ENCODE measurements at regions not wholly inside any gene's neighbourhood (a gene's known extent, or its start where the extent isn't known, plus 50 kb on each side); places are given as distances from the start of the nearest gene placed in this dataset.

DNA sequence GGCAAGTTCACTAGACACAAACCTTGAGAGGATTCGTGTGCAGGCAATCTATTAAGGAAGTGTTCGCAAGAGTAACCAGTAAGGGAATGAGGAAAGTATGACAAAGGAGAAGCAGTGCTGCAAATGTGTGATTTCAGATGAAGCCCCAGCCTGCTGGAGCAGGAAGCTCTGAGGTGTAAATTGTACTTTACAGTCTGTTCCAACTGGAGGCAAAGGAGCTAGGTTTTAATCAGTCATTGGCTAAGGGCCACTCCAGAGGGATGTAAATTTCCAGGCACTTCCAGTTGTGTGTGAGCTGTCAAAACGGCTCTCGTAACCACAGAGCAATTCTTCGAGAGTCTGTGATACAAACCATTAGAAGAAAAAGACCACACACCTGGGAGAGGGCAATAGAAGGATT, 359.5 kb upstream of the FAM98A start:
- H3K9me3 Mint-ChIP-seq (ENCODE audit: low read depth) = no peaks in the 10 kb centered on the region
- no peaks in the 10 kb centered on the region for H3K36me3 Mint-ChIP-seq (ENCODE audit: insufficient read depth)
- no peak for DNase-seq (ENCODE audit: low spot score, unreplicated experiment)
- H3K27ac Mint-ChIP-seq = no peak overlapping the region
- H3K4me1 Mint-ChIP-seq (ENCODE audit: low read depth) = no peaks in the 10 kb centered on the region
- TF ChIP-seq, protein P1, sequence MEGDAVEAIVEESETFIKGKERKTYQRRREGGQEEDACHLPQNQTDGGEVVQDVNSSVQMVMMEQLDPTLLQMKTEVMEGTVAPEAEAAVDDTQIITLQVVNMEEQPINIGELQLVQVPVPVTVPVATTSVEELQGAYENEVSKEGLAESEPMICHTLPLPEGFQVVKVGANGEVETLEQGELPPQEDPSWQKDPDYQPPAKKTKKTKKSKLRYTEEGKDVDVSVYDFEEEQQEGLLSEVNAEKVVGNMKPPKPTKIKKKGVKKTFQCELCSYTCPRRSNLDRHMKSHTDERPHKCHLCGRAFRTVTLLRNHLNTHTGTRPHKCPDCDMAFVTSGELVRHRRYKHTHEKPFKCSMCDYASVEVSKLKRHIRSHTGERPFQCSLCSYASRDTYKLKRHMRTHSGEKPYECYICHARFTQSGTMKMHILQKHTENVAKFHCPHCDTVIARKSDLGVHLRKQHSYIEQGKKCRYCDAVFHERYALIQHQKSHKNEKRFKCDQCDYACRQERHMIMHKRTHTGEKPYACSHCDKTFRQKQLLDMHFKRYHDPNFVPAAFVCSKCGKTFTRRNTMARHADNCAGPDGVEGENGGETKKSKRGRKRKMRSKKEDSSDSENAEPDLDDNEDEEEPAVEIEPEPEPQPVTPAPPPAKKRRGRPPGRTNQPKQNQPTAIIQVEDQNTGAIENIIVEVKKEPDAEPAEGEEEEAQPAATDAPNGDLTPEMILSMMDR (IDR thresholded peaks at IDR 0.05; ENCODE audit: unreplicated experiment) = no peak
- no peaks in the 10 kb centered on the region for H3K27me3 Mint-ChIP-seq
- H3K4me3 Mint-ChIP-seq (ENCODE audit: low read depth) = no peak overlapping the region

DNA sequence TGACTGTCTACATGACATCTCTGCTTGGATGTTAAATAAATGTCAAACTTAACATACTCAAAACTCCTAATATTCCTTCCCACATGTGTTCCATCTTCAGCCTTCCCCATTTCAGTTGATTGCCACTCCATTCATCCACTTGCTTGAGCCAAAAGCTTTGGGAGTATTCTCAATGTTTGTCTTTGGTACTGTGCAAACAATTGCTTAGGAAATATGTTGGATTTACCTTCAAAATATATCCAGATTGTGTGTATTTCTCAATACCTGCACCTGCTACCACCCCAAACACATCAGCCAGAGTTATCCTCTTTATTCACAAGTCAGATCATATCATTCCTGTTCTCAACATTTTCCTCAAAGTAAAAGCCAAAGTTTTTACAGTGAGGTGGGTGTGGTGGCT, 350.3 kb upstream of the FAM98A start:
- Mint-ChIP-seq H3K36me3 (ENCODE audit: insufficient read depth) (no peaks in the 10 kb centered on the region), H3K4me1 (ENCODE audit: low read depth) (no peaks in the 10 kb centered on the region), H3K4me3 (ENCODE audit: low read depth) (no peak overlapping the region), H3K27me3 (no peaks in the 10 kb centered on the region), H3K9me3 (ENCODE audit: low read depth) (peaks cover 22% of the 10 kb centered on the region), H3K27ac (no peak overlapping the region)
- TF ChIP-seq, protein P1 (IDR thresholded peaks at IDR 0.05; ENCODE audit: unreplicated experiment) = no peak
- no peak for DNase-seq (ENCODE audit: low spot score, unreplicated experiment)

DNA sequence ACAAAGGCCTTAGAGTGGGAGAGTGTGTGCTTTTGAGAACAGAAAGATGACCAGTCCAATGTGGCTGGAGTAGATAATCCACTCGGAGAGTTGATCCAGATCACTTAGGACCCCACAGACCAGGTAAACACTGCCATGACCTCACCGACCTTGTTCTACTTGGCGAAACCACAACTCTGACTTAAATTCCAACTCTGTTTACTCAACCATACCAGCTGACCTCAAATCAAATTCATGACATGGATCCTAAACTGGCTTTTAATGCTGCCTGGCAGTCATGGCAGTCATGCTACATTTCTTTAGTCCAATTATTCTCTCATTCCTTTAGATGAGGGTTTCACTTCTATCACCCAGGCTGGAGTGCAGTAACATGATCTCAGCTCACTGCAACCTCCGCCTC, 347.1 kb upstream of the FAM98A start:
- Mint-ChIP-seq H3K27ac (no peak overlapping the region), H3K36me3 (ENCODE audit: insufficient read depth) (no peaks in the 10 kb centered on the region), H3K27me3 (no peaks in the 10 kb centered on the region), H3K4me3 (ENCODE audit: low read depth) (no peak overlapping the region), H3K4me1 (ENCODE audit: low read depth) (no peaks in the 10 kb centered on the region), H3K9me3 (ENCODE audit: low read depth) (peaks cover 25% of the 10 kb centered on the region)
- TF ChIP-seq, protein P1 (IDR thresholded peaks at IDR 0.05; ENCODE audit: unreplicated experiment) = no peak
- DNase-seq (ENCODE audit: low spot score, unreplicated experiment) = no peak

DNA sequence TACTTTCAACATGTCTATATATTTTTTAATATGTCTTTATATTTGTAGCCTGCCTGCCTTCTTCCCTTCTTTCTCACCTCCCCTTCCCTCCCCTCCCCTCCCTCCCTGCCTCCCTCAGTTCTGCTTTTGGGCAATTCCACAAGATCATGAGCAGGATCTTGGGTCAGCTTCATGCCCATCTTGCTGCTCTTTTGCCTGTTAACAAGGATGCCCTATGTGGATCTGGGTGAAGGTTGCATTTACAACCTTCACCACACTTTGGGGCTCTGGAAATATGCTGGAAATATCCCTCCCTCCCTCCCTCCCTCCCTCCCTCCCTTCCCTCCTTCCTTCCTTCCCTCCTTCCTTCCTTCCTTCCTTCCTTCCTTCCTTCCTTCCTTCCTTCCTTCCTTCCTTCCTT, 334.1 kb upstream of the FAM98A start:
- Mint-ChIP-seq H3K4me3 (ENCODE audit: low read depth) (no peak overlapping the region), H3K27ac (no peak overlapping the region), H3K9me3 (ENCODE audit: low read depth) (no peaks in the 10 kb centered on the region), H3K27me3 (no peaks in the 10 kb centered on the region), H3K4me1 (ENCODE audit: low read depth) (no peaks in the 10 kb centered on the region), H3K36me3 (ENCODE audit: insufficient read depth) (no peaks in the 10 kb centered on the region)
- TF ChIP-seq, protein P1 (IDR thresholded peaks at IDR 0.05; ENCODE audit: unreplicated experiment) = no peak
- DNase-seq (ENCODE audit: low spot score, unreplicated experiment) = no peak

DNA sequence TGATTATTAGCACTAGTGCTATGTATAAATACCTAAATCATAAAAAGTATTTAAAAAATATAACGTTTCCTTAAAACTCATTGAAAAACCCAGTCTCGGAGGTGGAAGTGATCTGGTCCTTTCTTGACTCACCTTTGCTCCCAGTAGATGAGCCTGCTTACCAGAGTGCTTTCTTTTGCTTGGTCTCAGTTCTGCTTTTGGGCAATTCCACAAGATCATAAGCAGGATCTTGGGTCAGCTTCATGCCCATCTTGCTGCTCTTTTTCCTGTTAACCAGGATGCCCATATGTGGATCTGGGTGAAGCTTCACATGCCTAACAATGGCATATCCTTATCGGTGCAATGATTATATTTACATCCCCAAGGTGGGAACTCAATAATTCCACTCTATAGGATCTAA, 332.1 kb upstream of the FAM98A start:
- no peak for DNase-seq (ENCODE audit: low spot score, unreplicated experiment)
- Mint-ChIP-seq H3K27me3 (no peaks in the 10 kb centered on the region), H3K4me3 (ENCODE audit: low read depth) (no peak overlapping the region), H3K27ac (no peak overlapping the region), H3K4me1 (ENCODE audit: low read depth) (no peaks in the 10 kb centered on the region), H3K36me3 (ENCODE audit: insufficient read depth) (no peaks in the 10 kb centered on the region), H3K9me3 (ENCODE audit: low read depth) (peaks cover 3% of the 10 kb centered on the region)
- TF ChIP-seq, protein P1 (IDR thresholded peaks at IDR 0.05; ENCODE audit: unreplicated experiment) = no peak
